Prostate gland (tissue), 2 donors: ENCODE measurements at regions not wholly inside any gene's neighbourhood (a gene's known extent, or its start where the extent isn't known, plus 50 kb on each side); places are given as distances from the start of the nearest gene placed in this dataset.

Source experiments
- POLR2AphosphoS5 ChIP-seq: sonication (generic); formaldehyde crosslinking; IDR thresholded peaks from one replicate; pipeline ENCODE4 v1.6.1; 2017; ENCODE audit warnings: antibody characterized with exemption
- TF ChIP-seq, protein P1 (sequence below), 4 experiments: fragments of 200-600 bp in 2 of 4; fragments of 450-650 bp in 2 of 4; sonication (generic) in 2 of 4; IDR thresholded peaks; 1 replicate in 3 of 4; 2 replicates in 1 of 4; pipeline ENCODE4 v1.5.1; 2016 to 2019; ENCODE audit warnings: antibody characterized with exemption in 4 of 4, mild to moderate bottlenecking in 2 of 4, moderate library complexity in 2 of 4

GRCh38 chr5:96243862-96244261 lies 189.2 kb downstream of the PCSK1 start:
- TF ChIP-seq, protein P1, sequence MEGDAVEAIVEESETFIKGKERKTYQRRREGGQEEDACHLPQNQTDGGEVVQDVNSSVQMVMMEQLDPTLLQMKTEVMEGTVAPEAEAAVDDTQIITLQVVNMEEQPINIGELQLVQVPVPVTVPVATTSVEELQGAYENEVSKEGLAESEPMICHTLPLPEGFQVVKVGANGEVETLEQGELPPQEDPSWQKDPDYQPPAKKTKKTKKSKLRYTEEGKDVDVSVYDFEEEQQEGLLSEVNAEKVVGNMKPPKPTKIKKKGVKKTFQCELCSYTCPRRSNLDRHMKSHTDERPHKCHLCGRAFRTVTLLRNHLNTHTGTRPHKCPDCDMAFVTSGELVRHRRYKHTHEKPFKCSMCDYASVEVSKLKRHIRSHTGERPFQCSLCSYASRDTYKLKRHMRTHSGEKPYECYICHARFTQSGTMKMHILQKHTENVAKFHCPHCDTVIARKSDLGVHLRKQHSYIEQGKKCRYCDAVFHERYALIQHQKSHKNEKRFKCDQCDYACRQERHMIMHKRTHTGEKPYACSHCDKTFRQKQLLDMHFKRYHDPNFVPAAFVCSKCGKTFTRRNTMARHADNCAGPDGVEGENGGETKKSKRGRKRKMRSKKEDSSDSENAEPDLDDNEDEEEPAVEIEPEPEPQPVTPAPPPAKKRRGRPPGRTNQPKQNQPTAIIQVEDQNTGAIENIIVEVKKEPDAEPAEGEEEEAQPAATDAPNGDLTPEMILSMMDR (IDR thresholded peaks at IDR 0.05): no peak
- TF ChIP-seq POLR2AphosphoS5: no peak
